ENCODE measurements at regions not wholly inside any gene's neighbourhood (a gene's known extent, or its start where the extent isn't known, plus 50 kb on each side); places are given as distances from the start of the nearest gene placed in this dataset.

DNA sequence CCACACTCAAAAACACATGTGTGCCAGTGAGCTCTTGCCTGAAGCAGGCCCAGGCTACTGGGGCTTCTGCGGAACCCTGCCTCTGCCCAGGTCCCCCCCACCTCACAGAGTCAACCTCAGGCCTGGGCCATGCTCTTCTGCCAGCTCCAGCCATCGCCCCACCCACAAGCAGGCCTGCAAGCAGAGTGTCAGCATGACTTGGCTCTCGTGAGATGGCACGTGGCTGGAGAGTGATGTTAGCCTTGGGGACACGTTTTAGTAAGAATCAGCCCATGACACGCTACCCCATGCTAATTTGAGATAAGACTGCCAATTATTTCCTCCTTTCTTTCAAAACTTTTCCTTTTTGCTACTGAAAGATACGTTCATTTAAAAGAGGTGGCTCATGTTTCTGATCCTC lies 351.7 kb downstream of the IRX2 start:
- TF ChIP-seq POLR2A (IDR thresholded peaks at IDR 0.05) = no peak
- TF ChIP-seq, protein P1, sequence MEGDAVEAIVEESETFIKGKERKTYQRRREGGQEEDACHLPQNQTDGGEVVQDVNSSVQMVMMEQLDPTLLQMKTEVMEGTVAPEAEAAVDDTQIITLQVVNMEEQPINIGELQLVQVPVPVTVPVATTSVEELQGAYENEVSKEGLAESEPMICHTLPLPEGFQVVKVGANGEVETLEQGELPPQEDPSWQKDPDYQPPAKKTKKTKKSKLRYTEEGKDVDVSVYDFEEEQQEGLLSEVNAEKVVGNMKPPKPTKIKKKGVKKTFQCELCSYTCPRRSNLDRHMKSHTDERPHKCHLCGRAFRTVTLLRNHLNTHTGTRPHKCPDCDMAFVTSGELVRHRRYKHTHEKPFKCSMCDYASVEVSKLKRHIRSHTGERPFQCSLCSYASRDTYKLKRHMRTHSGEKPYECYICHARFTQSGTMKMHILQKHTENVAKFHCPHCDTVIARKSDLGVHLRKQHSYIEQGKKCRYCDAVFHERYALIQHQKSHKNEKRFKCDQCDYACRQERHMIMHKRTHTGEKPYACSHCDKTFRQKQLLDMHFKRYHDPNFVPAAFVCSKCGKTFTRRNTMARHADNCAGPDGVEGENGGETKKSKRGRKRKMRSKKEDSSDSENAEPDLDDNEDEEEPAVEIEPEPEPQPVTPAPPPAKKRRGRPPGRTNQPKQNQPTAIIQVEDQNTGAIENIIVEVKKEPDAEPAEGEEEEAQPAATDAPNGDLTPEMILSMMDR (IDR thresholded peaks at IDR 0.05) = no peak

All from body of pancreas (tissue), 4 donors.